BJ (cell line): ENCODE measurements at regions not wholly inside any gene's neighbourhood (a gene's known extent, or its start where the extent isn't known, plus 50 kb on each side); places are given as distances from the start of the nearest gene placed in this dataset.
A peak's percentile ranks its signal among the peaks of the same experiment; 100 is the strongest.

Source experiments
- CTCF ChIA-PET: fragments of 350-600 bp; formaldehyde crosslinking; extraction: SDS; loops from one replicate; lab custom pipeline; 2021; ENCODE audit warnings: antibody characterized with exemption, inconsistent platforms; lab: Yijun Ruan, JAX
- POLR2A ChIA-PET: fragments of 300-600 bp; sonication (Branson Sonifier 250); formaldehyde crosslinking; extraction: SDS; loops from one replicate; lab custom pipeline; 2021; ENCODE audit warnings: antibody characterized with exemption; lab: Charles Lee
- DNase-seq: peaks from one replicate; pipeline ENCODE4 v3.0.0-alpha.2; 2011; ENCODE audit warnings: low read depth
- H3K27me3 ChIP-seq: 2 replicates; pipeline ENCODE4 v1.6.0; 2011; ENCODE audit warnings: low read length; ENCODE audit not compliant: control insufficient read depth, insufficient read depth
- H3K36me3 ChIP-seq: 2 replicates; pipeline ENCODE4 v1.5.1; 2011; ENCODE audit warnings: low read length; ENCODE audit not compliant: control insufficient read depth, insufficient read depth
- H3K4me3 ChIP-seq: 2 replicates; pipeline ENCODE4 v1.5.1; 2011; ENCODE audit warnings: low read depth, mild to moderate bottlenecking, control low read depth, low read length
- CTCF ChIP-seq: IDR thresholded peaks from 2 replicates; pipeline ENCODE4 v1.5.1; 2011; ENCODE audit warnings: low read depth, mild to moderate bottlenecking, control low read depth, inconsistent platforms, low read length, moderate library complexity; ENCODE audit not compliant: insufficient read depth

- Histone ChIP-seq H3K27me3 (no peaks in the 10 kb centered on the region), H3K4me3 (no peak overlapping the region), H3K36me3 (no peaks in the 10 kb centered on the region)
- no peak for DNase-seq
- no peak for TF ChIP-seq CTCF
- ChIA-PET CTCF (no interaction called here), POLR2A (no interaction called here)
Observed at GRCh38 chr22:27509132-27509920, 292.2 kb downstream of the MN1 start.

- Histone ChIP-seq H3K27me3 (no peaks in the 10 kb centered on the region), H3K36me3 (no peaks in the 10 kb centered on the region), H3K4me3 (no peak overlapping the region)
- no peak for DNase-seq
- ChIA-PET POLR2A (no interaction called here), CTCF (no interaction called here)
- TF ChIP-seq CTCF, result no peak
Observed at GRCh38 chr22:27510024-27510423, 291.5 kb downstream of the MN1 start.

- H3K27me3 ChIP-seq, result no peaks in the 10 kb centered on the region
- ChIA-PET CTCF (interaction anchor here (1.0 kb wide), 1 partner anchor 12 kb away, joined by 4 read pairs; no protein-coding TSS in a partner anchor), POLR2A (interaction anchor here (0.6 kb wide), 1 partner anchor 147 kb away, joined by 3 read pairs; no protein-coding TSS in a partner anchor)
- H3K36me3 ChIP-seq, result no peaks in the 10 kb centered on the region
- no peak for TF ChIP-seq CTCF
- no peak overlapping the region for H3K4me3 ChIP-seq
- peak; percentile 79 for DNase-seq
Observed at GRCh38 chr22:27512283-27512761, 289.2 kb downstream of the MN1 start.

- Histone ChIP-seq H3K36me3 (no peaks in the 10 kb centered on the region), H3K27me3 (no peaks in the 10 kb centered on the region), H3K4me3 (no peak overlapping the region)
- POLR2A ChIA-PET, result no interaction called here
- CTCF ChIA-PET, result interaction anchor here (1.0 kb wide), 1 partner anchor 11 kb away, joined by 4 read pairs; no protein-coding TSS in a partner anchor
- no peak for TF ChIP-seq CTCF
- DNase-seq, result no peak
Observed at GRCh38 chr22:27513021-27513420, 288.5 kb downstream of the MN1 start.

GRCh38 chr22:27514601-27515523 is 286.7 kb downstream of the MN1 start:
- Histone ChIP-seq H3K27me3 (no peaks in the 10 kb centered on the region), H3K4me3 (no peak overlapping the region), H3K36me3 (no peaks in the 10 kb centered on the region)
- no peak for DNase-seq
- no peak for TF ChIP-seq CTCF
- CTCF ChIA-PET, result no interaction called here
- POLR2A ChIA-PET, result no interaction called here
